CD4-positive, alpha-beta T cell (primary cell): ENCODE measurements at regions not wholly inside any gene's neighbourhood (a gene's known extent, or its start where the extent isn't known, plus 50 kb on each side); places are given as distances from the start of the nearest gene placed in this dataset.

Experiments
- ATAC-seq: fragments of 200-7000 bp; cut with Tn5 transposase; one replicate; pipeline ENCODE4 v1.10.0; 2022; ENCODE audit warnings: mild to moderate bottlenecking; ENCODE audit not compliant: poor library complexity
- CTCF ChIA-PET: fragments of 350-600 bp; sonication (Branson Sonifier 250); formaldehyde crosslinking; loops from one replicate; lab custom pipeline; 2021; ENCODE audit warnings: antibody characterized with exemption, inconsistent platforms; lab: Charles Lee
- POLR2A ChIA-PET: fragments of 350-600 bp; sonication (Branson Sonifier 250); formaldehyde crosslinking; loops from one replicate; lab custom pipeline; 2021; ENCODE audit warnings: antibody characterized with exemption, inconsistent platforms; lab: Charles Lee
- DNase-seq, 14 experiments: peaks; one replicate each; pipeline ENCODE4 v3.0.0-alpha.2; 2013 to 2020; ENCODE audit warnings: mixed read lengths in 2 of 14
- H3K27ac ChIP-seq, 2 donors: one replicate each; pipeline versions ENCODE4 v1.5.1 to v1.7.0; 2013; ENCODE audit warnings: low read length in 2 of 2, low read depth in 1 of 2, mild to moderate bottlenecking in 1 of 2
- H3K27me3 ChIP-seq, 2 experiments: 1 replicate in 1 of 2; 2 replicates in 1 of 2; pipeline versions ENCODE4 v1.6.1 to v1.7.0; 2013; ENCODE audit warnings: low read length in 2 of 2, control low read depth in 1 of 2, mild to moderate bottlenecking in 1 of 2, moderate library complexity in 1 of 2; ENCODE audit not compliant: insufficient read depth in 2 of 2, control insufficient read depth in 1 of 2
- H3K36me3 ChIP-seq: one replicate; pipeline ENCODE4 v1.6.1; 2013; ENCODE audit warnings: low read length, control low read depth; ENCODE audit not compliant: insufficient read depth
- H3K4me1 ChIP-seq: one replicate; pipeline ENCODE4 v1.6.1; 2013; ENCODE audit warnings: low read length, control low read depth; ENCODE audit not compliant: insufficient read depth
- H3K4me3 ChIP-seq: one replicate; pipeline ENCODE4 v1.5.1; 2013; ENCODE audit warnings: mild to moderate bottlenecking, low read length, moderate library complexity
- H3K9me3 ChIP-seq, 2 experiments: 1 replicate in 1 of 2; 2 replicates in 1 of 2; pipeline versions ENCODE4 v1.6.1 to v1.7.0; 2013; ENCODE audit warnings: low read length in 2 of 2, mild to moderate bottlenecking in 2 of 2, control low read depth in 1 of 2, moderate library complexity in 1 of 2; ENCODE audit not compliant: control insufficient read depth in 1 of 2, insufficient read depth in 1 of 2
- H3K27ac Mint-ChIP-seq: one replicate; pipeline ENCODE4 v1.8.0; 2020; ENCODE audit warnings: mixed read lengths
- H3K27me3 Mint-ChIP-seq: one replicate; pipeline ENCODE4 v1.8.0; 2021; ENCODE audit warnings: mixed read lengths
- H3K36me3 Mint-ChIP-seq: one replicate; pipeline ENCODE4 v1.8.0; 2021; ENCODE audit warnings: low read depth, mixed read lengths
- H3K4me1 Mint-ChIP-seq: one replicate; pipeline ENCODE4 v1.8.0; 2021; ENCODE audit warnings: low read depth, mixed read lengths
- H3K4me3 Mint-ChIP-seq: one replicate; pipeline ENCODE4 v1.8.0; 2020; ENCODE audit warnings: mild to moderate bottlenecking, mixed read lengths
- H3K9me3 Mint-ChIP-seq: one replicate; pipeline ENCODE4 v1.8.0; 2020; ENCODE audit warnings: mixed read lengths
- intact Hi-C, 2 experiments: fragments of 100-400 bp; cut with DNase I in 1 of 2; cut with micrococcal nuclease in 1 of 2; formaldehyde crosslinking; loops; one replicate each; pipeline versions ENCODE4 v1.15.1 to v1.9.0; 2023 to 2025; cut with DNase I, micrococcal nuclease
- TF ChIP-seq, protein P1 (sequence below): fragments of 200-600 bp; IDR thresholded peaks from one replicate; pipeline ENCODE4 v1.8.0; 2022; ENCODE audit warnings: antibody characterized with exemption, mild to moderate bottlenecking

DNA sequence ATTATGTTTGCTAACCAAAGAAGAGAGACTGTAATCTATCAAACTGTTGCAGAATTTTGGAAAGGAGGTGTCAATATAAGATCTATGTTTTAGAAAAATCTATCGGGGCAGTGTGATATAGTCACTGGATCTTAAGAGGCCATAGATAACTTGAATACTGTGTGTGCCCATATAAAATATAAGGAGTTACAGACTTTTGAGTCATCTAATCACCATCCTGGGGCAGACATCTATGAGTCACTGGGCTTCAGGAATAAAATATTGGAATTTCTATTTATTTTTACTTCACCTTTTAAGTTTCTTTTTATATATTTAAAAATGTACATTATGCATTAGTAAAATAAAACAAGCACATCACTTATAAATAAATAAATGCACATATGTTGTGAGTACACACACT is 509.3 kb upstream of the MAN1A1 start:
- ATAC-seq (no peak), DNase-seq (no peak)
- no peak overlapping the region for H3K4me3 ChIP-seq
- Mint-ChIP-seq H3K4me3 (no peak overlapping the region), H3K27ac (no peak overlapping the region), H3K36me3 (no peaks in the 10 kb centered on the region), H3K27me3 (no peaks in the 10 kb centered on the region), H3K9me3 (no peaks in the 10 kb centered on the region), H3K4me1 (peaks cover 11% of the 10 kb centered on the region)
- POLR2A ChIA-PET: no interaction called here
- no peaks in the 10 kb centered on the region for H3K9me3 ChIP-seq
- TF ChIP-seq, protein P1, sequence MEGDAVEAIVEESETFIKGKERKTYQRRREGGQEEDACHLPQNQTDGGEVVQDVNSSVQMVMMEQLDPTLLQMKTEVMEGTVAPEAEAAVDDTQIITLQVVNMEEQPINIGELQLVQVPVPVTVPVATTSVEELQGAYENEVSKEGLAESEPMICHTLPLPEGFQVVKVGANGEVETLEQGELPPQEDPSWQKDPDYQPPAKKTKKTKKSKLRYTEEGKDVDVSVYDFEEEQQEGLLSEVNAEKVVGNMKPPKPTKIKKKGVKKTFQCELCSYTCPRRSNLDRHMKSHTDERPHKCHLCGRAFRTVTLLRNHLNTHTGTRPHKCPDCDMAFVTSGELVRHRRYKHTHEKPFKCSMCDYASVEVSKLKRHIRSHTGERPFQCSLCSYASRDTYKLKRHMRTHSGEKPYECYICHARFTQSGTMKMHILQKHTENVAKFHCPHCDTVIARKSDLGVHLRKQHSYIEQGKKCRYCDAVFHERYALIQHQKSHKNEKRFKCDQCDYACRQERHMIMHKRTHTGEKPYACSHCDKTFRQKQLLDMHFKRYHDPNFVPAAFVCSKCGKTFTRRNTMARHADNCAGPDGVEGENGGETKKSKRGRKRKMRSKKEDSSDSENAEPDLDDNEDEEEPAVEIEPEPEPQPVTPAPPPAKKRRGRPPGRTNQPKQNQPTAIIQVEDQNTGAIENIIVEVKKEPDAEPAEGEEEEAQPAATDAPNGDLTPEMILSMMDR: no peak
- CTCF ChIA-PET: no interaction called here
- H3K27ac ChIP-seq: no peak overlapping the region
- no peaks in the 10 kb centered on the region for H3K36me3 ChIP-seq
- H3K27me3 ChIP-seq: no peaks in the 10 kb centered on the region
- H3K4me1 ChIP-seq: no peaks in the 10 kb centered on the region
- intact Hi-C loops: loop anchor here in 1 of 2 experiments (10.0 kb wide), 1 partner anchor 1644 kb away; no protein-coding TSS in a partner anchor

DNA sequence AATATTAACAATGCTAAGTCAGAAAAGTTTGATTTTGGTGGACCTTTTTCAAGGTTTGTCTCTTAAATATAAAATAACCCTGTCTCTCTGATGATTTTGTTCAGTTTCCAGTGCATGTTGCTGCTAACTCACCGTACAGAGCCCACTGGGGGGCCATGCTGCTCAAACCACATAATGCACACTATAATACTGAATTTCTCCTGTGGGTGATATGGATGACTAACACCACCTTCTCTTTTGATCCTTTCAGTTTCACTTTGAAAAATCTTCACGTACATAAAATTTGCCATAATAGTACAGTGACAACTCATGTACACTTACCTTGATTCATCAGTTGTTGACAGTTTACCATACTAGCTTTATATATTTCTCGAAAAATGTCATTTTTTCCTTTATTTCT is 506.6 kb upstream of the MAN1A1 start:
- TF ChIP-seq, protein P1: no peak
- ChIA-PET CTCF (no interaction called here), POLR2A (no interaction called here)
- Histone ChIP-seq H3K9me3 (no peaks in the 10 kb centered on the region), H3K27me3 (no peaks in the 10 kb centered on the region), H3K4me3 (peak overlapping the region; percentile 29), H3K36me3 (no peaks in the 10 kb centered on the region), H3K27ac (no peak overlapping the region), H3K4me1 (no peaks in the 10 kb centered on the region)
- no peaks in the 10 kb centered on the region for H3K9me3 Mint-ChIP-seq
- peaks cover 11% of the 10 kb centered on the region for H3K4me1 Mint-ChIP-seq
- no peaks in the 10 kb centered on the region for H3K36me3 Mint-ChIP-seq
- no peak overlapping the region for H3K27ac Mint-ChIP-seq
- no peaks in the 10 kb centered on the region for H3K27me3 Mint-ChIP-seq
- DNase-seq (peak in 3 of 14 experiments; percentile 11 to 44 (median 13)), ATAC-seq (no peak)
- peak overlapping the region; percentile 64 for H3K4me3 Mint-ChIP-seq
- intact Hi-C loops: loop anchor here in 1 of 2 experiments (10.0 kb wide), 1 partner anchor 1641 kb away; no protein-coding TSS in a partner anchor

DNA sequence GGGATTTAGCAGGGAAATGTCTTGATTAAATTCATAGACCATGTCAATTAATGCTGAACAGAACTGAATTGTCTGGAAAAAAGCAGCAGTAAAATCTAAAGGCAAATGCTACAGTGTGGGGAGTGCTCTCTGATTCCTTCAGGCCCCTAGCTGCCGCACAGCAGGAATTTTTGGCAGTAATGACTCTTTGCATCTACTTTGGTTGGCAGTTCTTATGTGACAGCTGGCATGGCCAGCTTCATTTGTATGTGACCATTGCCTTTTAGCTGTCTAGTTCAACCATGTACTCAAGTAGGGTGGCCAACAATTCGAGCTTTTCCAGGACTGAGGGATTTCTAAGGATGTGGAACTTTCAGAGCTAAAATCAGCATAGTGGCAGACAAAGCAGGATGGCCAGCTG is 499.1 kb upstream of the MAN1A1 start:
- TF ChIP-seq, protein P1: no peak
- no peaks in the 10 kb centered on the region for H3K4me1 ChIP-seq
- no peaks in the 10 kb centered on the region for H3K36me3 Mint-ChIP-seq
- intact Hi-C loops: no loop called here
- POLR2A ChIA-PET: no interaction called here
- H3K27me3 Mint-ChIP-seq: no peaks in the 10 kb centered on the region
- ATAC-seq: no peak
- no peaks in the 10 kb centered on the region for H3K4me1 Mint-ChIP-seq
- no peaks in the 10 kb centered on the region for H3K9me3 ChIP-seq
- no peaks in the 10 kb centered on the region for H3K27me3 ChIP-seq
- no peaks in the 10 kb centered on the region for H3K9me3 Mint-ChIP-seq
- H3K4me3 ChIP-seq: no peak overlapping the region
- H3K27ac ChIP-seq: no peak overlapping the region
- H3K4me3 Mint-ChIP-seq: no peak overlapping the region
- no peak overlapping the region for H3K27ac Mint-ChIP-seq
- H3K36me3 ChIP-seq: no peaks in the 10 kb centered on the region
- no peak for DNase-seq
- CTCF ChIA-PET: no interaction called here
